Fibroblast of skin of left biceps (primary cell): ENCODE measurements at regions not wholly inside any gene's neighbourhood (a gene's known extent, or its start where the extent isn't known, plus 50 kb on each side); places are given as distances from the start of the nearest gene placed in this dataset.
"Not testable (repeated sequence)": the region's sequence is repeated elsewhere in the genome, so short reads cannot be mapped to it uniquely, and the experiment has no call there.

Source experiments
- DNase-seq, 2 experiments: peaks; one replicate each; pipeline ENCODE4 v3.0.0-alpha.2; 2013; ENCODE audit warnings: low read depth in 2 of 2

DNA sequence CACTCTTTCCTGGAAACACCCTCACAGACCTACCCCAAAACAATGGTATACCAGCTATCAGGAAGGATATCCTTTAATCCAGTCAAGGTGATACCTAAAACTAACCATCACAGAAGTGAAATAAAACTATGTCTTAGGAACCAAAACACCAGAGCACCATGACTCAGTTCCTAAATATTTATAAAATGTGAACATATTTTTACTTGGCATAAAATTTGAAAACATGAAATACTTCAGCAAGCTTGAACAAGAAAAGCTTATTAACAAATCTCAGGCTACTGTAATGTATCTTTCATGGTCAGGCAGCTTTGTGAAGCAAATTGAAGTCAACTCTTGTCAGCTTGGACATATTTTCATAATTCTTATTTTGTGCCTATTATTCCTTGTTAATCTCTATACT, 440.8 kb upstream of the CDH20 start:
- DNase-seq: no peak

DNA sequence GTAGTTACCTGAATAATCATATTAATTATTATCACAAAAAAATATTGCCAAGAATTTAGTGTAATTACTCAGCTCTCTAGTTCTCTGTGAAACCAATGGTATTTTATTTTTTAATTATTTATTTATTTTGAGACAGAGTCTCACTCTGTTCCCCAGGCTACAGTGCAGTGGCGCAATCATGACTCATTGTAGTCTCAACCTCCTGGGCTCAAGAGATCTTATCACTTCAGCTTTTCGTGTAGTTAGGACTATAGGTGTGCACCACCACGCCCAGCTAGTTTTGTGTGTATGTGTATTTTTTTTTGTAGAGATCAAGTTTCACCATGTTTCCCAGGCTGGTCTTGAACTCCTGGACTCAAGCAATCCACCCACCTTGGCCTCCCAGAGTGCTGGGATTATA, 440.4 kb upstream of the CDH20 start:
- peak in 1 of 2 experiments; percentile 23 for DNase-seq

DNA sequence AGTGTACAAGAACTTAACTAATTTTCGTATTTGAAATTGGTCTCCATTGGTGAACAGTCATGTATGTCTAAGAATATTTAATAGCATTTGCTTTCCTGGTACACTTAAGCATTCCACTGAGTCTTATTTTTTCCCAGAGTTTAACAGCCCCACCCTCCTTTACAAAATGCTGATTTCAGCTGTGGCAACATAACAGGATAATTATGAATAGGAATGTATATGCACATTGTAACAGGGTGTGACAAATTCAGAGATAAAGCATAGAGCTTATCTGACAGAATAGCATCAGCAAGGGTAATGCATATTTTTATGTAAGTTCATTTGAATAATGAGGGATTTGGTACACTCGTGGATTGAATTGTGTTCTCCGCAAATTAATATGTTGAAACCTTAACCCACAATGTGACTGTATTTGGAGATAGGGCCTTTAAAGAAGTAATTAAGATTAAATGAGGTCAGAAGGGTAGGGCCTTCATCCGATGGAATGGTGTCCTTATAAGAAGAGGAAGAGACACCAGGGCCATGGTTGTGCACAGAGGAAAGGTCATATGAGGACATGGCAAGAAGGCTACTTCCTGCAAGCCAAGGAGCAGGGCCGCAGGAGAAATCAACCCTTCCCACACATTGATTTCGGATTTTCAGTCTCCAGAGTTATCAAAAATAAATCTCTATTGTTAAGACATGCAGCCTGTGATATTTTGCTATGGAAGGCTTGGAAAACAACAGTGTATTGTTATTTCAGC, 439.7 kb upstream of the CDH20 start:
- no peak for DNase-seq

DNA sequence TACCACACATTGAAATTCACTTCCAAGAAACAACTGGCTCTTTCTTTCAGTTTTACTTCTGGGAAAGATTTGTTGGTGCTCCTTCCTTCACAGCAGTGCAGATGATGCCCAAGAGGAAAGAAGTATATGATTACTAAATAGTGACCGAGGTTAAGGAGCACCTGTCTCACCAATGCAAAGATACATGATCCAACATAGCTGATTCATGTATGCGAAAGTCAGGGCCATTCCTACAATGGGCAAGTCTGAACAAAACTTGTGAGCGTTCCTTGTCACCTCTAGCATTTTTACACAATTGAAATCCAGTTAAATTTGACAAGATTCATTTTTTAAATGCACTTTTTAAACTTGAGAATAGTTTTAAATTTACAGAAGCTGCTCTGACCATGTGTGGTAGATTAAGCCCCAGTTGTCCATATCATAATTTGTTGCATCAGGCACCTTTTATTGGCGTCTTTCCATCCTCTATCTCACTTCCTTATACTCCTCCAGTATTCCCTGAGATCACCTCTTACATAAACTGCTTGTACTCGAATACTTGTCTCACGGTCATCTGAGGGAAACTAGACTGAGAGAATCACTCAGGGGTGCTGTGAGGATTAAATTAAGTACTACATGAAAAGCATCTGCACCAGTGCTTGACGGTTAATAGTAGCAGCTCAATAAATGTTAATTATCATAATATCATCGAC, 438.8 kb upstream of the CDH20 start:
- DNase-seq: no peak

DNA sequence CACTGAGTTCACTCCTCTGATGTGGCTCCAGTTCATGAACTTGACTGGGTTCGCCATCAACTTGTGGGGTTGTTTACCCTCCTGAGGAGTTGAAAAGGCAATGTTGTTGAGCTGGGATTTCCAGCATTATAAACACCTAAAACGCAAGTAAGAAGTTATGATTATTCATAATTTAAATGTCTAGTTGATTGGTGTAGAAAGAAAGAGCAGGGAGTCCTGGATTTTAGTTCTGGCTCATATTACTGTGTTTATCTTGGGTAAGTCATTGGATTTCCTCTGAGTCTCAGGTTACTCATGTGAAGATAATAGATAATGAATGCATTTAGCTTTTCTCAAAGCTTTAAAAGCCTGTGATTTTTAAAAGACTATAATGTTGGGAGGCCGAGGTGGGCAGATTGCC, 438.0 kb upstream of the CDH20 start:
- no peak for DNase-seq

DNA sequence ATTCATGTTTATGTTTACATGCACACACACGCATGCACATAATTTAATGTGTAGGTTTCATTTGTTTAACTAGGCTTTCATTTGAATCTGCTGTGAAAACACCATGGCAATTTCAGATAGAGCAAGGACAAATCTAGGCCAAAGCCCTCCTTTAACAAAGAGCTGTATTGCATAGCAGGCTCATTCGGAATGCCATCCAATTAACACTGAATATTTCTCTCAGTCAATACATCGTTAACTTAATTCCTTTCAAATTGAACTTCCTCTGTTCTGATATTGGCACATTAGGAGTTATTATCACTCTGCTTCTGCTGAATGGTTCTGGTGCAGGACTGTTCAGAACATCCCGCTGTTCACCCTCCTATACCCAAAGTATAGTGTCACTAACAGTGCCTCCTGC, 435.1 kb upstream of the CDH20 start:
- no peak for DNase-seq

DNA sequence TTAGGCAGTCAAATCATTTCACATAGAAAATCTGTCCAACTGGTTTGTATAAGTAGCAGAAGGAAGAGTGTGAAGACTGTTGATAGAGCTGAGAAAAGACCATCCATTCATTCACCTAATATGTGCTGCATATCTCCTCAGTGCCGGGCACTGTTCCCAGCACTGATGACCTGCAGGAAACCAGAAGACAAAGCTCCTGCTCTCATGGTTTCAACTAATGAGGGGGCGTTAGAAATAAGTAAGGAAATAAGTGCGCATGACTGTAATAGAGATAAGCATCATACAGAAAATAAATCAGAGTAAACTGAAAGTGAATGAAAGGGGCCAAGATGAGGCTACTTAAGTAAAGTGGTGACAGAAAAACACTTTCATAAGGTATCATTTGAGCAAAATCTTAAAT, 427.5 kb upstream of the CDH20 start:
- DNase-seq: no peak

DNA sequence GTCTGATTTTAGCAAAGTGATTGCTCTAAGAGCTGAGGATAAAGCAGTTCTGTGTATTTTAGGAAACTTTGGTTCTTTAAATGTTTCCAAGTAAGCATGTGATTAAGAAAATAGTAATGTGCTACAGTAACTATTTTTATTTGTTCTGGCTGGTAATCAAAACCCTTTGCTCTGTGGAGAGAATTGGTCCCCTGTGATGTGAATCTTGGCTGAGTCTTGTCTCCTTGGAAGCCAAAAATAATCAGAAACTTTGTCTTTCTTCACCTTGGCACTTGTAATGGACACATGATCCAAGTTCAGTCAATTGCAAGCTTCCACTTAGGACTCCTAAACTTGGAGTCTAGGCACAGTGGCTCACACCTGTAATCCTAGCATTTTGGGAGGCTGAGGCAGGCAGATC, 422.7 kb upstream of the CDH20 start:
- DNase-seq: no peak

DNA sequence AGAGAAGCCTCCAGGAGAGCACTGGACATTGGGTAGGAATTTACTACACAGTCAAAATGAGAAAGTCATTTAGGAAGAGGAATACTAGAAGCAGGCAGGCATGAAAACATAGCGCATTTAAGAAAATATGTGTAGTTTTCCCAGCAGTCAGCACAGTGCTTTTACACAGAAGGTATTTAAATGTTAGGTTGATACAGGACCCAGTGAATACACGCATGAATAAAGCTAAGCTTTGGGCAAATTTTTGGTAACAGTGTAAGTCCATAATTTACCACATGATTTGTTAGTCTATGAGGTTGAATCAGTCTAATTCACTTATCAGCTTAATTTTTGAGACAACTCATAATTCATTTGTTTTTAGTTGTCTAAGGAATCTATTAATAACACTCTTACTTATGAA, 421.7 kb upstream of the CDH20 start:
- no peak for DNase-seq

DNA sequence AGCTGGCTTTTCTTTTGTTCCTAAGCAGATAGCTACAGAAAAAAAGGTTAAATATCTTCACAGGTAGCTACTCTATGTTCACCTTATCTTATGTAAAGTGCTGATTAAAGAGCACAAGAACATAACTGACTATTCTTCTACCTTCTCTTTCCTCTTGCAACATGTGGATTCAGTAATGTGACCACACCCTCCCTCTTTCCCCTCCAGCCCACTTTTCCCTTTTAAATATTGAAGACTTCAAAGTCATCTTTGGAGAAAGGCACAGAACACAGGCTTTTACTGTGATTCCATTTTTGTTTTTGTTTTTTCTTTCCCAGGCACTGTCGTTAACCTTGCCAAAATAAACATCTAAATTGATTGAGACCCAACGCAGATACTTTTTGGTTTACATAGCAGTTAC, 418.1 kb upstream of the CDH20 start:
- no peak for DNase-seq

DNA sequence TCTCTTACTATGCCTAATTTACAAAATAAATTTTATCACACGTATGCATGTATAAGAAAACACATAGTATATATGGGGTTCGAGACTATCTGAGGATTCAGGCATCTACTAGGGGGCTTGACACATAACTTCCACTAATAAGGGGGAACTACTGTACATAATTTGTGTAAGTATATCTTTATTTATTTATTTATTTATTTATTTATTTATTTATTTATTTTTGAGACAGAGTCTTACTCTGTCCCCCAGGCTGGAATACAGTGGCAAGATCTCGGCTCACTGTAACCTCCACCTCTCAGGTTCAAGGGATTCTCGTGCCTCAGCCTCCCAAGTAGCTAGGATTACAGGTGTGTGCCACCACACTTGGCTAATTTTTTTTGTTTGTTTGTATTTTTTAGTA, 414.4 kb upstream of the CDH20 start:
- not testable (repeated sequence) for DNase-seq

DNA sequence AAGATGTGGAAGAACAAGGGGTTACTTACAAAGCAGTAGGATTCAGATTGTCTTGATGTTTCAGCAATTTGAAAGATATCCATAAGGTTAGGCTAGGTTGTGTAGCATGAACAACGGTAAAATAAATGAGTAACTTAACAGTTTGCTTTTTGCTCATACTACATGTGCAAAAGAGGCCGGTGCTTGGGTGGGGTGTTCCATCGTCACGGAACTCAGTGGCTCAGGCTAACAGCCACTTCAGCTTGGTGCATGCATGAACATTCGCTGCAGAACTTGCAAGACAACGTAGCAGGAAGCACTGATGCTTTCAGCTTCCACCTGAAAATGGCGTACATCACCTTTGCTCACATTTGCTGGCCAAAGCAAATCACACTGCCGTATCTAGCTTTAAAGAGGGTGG, 407.3 kb upstream of the CDH20 start:
- no peak for DNase-seq

DNA sequence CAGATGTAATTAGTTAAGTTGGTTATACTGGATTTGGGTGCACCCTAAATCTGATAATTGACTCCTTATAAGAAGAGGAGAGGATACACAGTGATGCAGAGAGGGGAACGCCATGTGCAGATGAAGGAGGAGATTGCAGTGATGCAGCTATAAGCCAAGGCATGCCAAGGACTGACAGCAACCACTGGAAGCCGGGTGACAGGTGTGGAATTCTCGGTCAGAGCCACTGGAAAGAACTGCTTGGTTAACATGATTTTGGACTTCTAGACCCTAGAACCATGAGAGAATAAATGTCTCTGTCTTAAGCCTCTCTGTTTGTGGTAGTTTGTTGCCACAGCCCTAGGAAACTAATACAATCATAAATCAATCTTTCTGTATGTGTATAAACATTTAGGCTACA, 403.3 kb upstream of the CDH20 start:
- DNase-seq: no peak

DNA sequence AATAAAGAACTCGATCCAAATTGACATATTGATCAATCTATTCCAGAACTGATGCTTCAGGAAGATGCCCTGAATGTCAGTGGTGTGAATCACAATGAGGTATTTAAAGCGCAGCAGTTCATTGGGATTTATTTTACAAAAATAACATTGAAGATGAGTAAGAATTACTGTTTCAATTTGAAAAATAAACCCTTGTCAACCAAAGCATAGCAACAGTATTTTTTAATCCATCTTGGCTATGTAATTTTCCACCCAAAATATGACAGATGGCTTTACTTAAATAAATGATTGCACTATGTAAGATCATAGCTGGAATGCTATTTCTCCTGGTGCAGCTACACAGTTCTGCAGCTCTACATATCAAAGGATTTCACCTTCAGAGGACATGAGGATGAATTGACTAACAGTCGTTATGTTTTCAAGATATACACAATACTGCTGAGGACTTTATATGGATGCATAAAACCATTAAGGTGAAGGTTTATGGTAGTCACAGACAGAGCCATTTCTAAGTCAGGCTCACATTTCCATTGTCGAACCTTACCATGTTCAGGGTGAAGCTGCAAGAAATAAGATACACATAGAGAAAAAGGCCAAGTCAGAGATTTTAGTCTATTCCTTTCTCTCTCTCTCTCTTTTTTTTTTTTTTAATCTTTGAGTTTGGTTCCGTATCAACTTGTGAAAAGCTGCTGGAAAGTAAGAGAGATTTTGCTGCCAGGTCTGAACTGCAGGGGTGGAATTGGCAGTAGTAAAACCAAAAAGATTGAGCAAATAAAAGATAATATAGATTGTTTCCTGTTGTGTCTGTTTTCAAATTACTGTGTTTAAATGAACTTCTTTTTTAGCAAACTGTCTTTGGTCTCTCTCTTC, 398.0 kb upstream of the CDH20 start:
- DNase-seq: peak; percentile 15 to 34

DNA sequence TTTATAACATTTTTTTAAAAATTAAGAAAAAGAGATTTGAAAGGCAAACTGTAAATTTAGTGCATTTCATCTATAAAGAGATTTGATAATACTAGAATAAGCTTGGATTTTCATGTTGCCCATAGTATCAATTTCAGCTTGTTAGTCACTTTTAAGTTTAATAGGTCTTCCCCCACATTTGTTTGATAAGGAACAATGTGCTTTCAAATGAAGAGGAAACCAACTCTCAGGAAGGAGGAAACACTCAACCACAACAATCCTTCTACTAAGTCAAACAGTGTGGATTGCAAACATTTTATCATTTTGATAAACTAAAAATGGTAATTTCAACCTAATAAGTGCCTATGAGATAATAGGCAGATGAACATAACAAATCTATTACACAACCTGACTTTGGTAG, 397.1 kb upstream of the CDH20 start:
- DNase-seq: no peak

DNA sequence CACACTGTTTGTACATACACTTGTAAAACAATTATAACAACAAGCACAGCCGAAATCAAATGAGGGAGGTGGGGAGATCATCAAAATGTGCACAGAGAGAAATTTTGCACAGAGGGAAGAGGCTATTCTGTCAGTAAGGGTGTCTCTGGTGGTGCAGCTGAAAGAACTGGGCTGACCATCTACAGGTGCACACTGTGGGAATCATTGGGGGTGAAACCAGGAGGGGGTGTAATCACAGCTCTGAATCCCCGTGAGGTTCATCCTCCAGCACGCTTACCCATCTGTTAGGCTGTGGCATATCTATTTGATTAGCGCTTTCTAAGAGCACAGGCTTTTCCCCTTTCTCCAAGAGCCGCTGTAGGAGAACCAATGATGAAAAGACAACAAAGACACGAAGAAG, 389.9 kb upstream of the CDH20 start:
- DNase-seq: no peak

DNA sequence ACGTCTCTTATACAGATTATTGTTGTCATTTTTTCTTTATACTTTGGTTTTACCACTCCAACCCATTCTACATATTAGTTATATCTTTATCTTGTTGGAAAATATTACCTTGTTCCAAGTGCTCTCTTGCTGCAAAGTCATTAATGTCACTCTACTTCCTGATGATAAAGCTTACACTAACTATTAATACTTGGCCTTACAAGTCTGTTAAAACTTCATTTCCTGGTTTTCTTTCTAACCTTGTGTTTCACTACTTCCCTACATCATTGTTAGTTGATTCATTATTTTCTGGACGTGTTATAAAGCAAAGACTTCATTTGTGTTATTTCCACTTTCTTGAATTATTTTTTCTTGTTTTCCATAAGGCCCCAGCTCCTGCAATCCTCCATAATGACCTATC, 382.6 kb upstream of the CDH20 start:
- DNase-seq: no peak

DNA sequence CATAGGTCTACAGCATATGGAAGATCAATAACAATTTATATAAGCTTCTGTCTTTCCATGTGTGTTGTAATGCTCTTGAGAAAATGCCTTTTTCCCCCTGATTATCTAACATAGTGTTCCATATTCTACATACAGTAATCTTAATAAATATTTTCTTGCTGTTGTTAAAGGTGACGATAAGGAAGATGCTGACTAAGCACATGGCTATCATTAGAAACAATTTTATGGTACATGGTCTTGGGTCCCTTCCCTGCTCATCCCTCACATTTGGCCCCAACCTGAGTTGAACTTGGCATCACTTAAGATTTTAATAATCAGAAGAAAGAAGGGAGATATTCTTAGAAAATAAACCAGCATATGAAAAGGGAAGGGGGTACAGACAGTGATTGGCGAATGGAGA, 382.1 kb upstream of the CDH20 start:
- DNase-seq: no peak

DNA sequence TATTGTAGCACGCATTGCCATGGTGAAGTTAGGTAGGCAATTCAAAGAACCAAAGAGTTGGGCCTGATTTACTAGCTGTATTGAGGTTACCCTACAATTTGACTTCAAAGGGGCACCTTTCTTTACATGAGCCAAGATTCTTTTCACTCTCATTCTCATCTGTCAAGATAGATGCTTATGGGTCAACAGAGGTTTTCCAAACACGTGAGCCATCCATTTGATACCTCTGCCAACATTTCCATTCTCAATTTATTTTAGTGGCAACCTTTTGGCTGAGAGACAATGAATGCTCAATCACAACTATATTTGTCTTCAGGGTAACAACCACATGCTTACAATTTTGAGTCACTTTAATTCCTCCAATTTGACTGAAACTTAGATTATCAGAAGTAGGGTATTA, 370.6 kb upstream of the CDH20 start:
- no peak for DNase-seq

DNA sequence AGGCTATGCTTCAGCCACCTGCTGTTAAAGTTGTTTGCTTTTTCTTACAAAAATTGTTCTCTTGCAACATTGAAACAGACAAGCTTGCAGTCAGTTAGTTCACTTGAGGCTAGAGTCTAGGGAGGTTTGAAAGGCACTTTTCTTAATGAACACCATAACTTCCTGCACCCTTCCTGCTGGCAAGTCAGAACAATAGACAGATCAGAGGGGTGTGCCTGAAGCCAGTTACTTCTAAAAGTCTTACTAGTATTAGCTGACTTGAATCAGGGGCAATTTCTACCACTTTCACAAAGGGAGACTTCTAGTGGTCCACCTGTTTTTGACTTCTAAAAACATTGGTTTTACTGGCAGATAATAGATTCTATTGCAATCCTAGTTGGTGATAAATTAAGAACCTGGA, 367.4 kb upstream of the CDH20 start:
- no peak for DNase-seq

DNA sequence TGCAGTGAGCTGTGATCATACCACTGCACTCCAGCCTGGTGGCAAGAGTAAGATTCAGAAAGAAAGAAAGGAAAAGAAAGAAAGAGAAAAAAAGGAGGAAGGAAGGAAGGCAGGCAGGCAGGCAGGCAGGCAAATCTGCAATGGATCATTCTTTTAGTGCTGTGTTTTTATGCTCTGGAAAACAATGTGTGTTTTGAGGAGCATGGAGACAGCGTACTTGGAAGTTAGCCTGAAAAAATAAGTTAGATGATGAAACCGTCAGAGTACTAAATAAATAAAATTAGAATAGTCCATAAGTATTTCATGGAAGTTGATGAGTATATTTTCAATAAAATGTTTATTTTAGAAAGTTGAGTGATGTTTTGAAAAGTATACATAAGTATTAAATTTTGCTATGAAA, 366.4 kb upstream of the CDH20 start:
- DNase-seq: no peak

DNA sequence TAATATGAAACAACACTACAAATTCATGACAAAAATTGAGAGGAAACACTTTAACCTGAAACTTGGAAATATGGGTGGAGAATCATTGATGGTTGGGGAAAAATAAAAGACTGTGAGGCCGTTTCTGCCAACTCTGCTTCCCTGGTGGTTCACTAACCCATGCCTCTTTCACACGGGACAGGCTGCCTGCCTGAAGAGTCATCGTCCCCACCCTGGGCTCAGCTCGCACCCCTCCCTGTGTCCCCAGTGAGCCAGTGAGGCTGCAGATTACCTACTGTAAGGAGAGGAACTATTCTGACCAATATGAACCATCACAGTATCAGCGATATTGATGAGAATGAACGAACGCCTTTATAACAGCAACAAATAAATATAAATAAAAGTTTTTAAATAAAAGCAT, 357.8 kb upstream of the CDH20 start:
- no peak for DNase-seq

DNA sequence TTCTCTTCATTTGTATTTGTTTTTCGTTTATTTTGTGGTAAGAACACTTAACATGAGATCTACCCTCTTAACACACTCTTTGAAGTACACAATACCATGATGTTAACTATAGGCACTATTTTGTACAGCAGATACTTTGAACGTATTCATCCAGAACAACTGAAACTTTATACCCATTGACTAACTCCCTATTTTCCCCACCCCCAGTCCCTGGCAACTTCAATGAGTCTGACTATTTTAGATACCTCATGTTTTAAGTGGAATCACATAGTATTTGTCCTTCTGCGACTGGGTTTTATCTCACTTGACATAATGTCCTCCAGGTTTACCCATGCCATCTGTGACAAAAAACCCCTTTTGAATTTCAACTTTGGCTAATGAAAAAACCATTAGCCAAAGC, 356.3 kb upstream of the CDH20 start:
- DNase-seq: no peak
